ENCODE measurements at regions not wholly inside any gene's neighbourhood (a gene's known extent, or its start where the extent isn't known, plus 50 kb on each side); places are given as distances from the start of the nearest gene placed in this dataset.
A peak's percentile ranks its signal among the peaks of the same experiment; 100 is the strongest.

GRCh38 chr12:43087195-43088091, 464.6 kb downstream of the ADAMTS20 start:
- DNase-seq = no peak

- no peak for DNase-seq
These were observed 472.5 kb downstream of the ADAMTS20 start for GRCh38 chr12:43079476-43079875.

GRCh38 chr12:43078976-43079375, 473.0 kb downstream of the ADAMTS20 start:
- DNase-seq = no peak

GRCh38 chr12:43072431-43072830, 479.6 kb downstream of the ADAMTS20 start:
- DNase-seq = no peak

- DNase-seq = no peak
These were observed 480.2 kb upstream of the PRICKLE1 start for GRCh38 chr12:43069768-43070221.

GRCh38 chr12:43066471-43066870, 476.9 kb upstream of the PRICKLE1 start:
- no peak for DNase-seq

- no peak for DNase-seq
These were observed 474.1 kb upstream of the PRICKLE1 start for GRCh38 chr12:43063650-43064049.

GRCh38 chr12:43062201-43062895, 472.8 kb upstream of the PRICKLE1 start:
- DNase-seq = no peak

- DNase-seq = no peak
These were observed 471.2 kb upstream of the PRICKLE1 start for GRCh38 chr12:43060742-43061141.

GRCh38 chr12:43058616-43059015, 469.1 kb upstream of the PRICKLE1 start:
- DNase-seq = no peak

GRCh38 chr12:43057566-43057965, 468.0 kb upstream of the PRICKLE1 start:
- no peak for DNase-seq

- DNase-seq = no peak
These were observed 464.5 kb upstream of the PRICKLE1 start for GRCh38 chr12:43054085-43054484.

- DNase-seq = no peak
These were observed 462.9 kb upstream of the PRICKLE1 start for GRCh38 chr12:43052441-43052840.

- DNase-seq = no peak
These were observed 454.7 kb upstream of the PRICKLE1 start for GRCh38 chr12:43044241-43044640.

- DNase-seq = no peak
These were observed 449.4 kb upstream of the PRICKLE1 start for GRCh38 chr12:43038991-43039390.

- no peak for DNase-seq
These were observed 440.4 kb upstream of the PRICKLE1 start for GRCh38 chr12:43029971-43030370.

GRCh38 chr12:43028826-43029225, 439.3 kb upstream of the PRICKLE1 start:
- DNase-seq = no peak

- DNase-seq = no peak
These were observed 433.3 kb upstream of the PRICKLE1 start for GRCh38 chr12:43022838-43023237.

GRCh38 chr12:43015090-43015737, 425.7 kb upstream of the PRICKLE1 start:
- DNase-seq = no peak

- peak; percentile 1 for DNase-seq
These were observed 421.9 kb upstream of the PRICKLE1 start for GRCh38 chr12:43011383-43011926.

GRCh38 chr12:43009846-43010240, 420.3 kb upstream of the PRICKLE1 start:
- no peak for DNase-seq

GRCh38 chr12:43008953-43009845, 419.7 kb upstream of the PRICKLE1 start:
- no peak for DNase-seq
